Fibroblast of peridontal ligament (primary cell): ENCODE measurements at regions not wholly inside any gene's neighbourhood (a gene's known extent, or its start where the extent isn't known, plus 50 kb on each side); places are given as distances from the start of the nearest gene placed in this dataset.
A peak's percentile ranks its signal among the peaks of the same experiment; 100 is the strongest.

Experiments
- DNase-seq: peaks from one replicate; pipeline ENCODE4 v3.0.0-alpha.2; 2010; ENCODE audit errors: extremely low read depth

DNA sequence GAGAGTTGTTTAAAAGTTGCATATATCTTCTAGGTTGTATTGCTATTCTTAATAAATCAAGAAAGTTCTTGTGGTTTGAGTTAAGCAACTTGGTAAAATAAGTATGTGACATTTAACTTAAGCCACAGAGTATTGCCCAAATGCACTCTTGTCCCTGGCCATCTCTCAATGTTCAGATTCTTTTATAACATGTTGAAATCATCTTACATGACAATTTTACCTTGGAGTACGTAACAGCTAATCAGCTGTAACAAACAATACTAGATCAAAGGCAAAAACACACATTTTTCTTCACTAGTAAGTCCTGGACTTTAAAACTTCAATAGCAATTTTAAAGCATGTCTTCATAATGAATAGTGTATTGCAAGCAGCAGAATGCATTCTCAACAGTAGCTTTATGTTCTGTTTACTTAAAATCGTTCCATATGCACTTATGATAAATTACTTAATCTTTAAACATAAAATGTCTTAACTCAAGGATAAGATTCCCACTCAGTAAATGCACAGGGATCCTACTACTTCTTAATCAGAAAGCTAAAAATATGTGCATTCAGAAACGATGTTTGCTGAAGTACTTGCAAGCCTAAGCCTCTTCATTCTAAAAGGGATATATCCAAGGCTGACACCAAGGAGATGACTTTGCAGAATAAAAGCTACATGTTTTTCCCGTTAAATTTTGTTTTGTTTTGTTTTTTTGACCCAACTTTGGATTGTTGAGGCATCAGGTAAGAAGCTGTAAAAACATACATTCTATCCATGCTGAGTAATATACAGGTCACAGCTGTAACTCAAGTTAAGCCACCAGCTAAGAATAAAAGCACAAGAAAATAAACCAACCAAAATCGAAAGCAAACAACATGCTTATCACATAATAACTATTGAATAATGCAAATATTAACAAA is 86.1 kb upstream of the NFIB start:
- peak; percentile 63 for DNase-seq

DNA sequence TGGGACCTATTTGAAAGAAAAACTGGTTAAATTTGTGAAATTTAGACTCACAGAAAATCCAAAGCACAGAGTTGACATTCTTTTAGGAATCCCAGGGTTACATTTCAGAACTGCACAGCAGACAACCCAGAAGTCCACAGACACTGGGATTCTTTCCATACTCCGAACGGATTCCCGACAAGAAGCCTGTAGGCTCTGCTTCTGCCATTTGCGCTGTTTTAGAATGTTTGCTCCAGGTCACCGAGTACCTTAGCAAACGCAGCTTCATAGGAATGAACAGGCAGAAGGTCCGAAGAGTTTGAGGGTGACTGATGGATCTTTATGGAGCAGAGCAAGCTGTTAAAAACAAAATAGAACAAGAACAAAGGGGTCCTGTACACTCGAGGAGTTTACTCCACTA is 84.5 kb upstream of the NFIB start:
- DNase-seq: no peak

DNA sequence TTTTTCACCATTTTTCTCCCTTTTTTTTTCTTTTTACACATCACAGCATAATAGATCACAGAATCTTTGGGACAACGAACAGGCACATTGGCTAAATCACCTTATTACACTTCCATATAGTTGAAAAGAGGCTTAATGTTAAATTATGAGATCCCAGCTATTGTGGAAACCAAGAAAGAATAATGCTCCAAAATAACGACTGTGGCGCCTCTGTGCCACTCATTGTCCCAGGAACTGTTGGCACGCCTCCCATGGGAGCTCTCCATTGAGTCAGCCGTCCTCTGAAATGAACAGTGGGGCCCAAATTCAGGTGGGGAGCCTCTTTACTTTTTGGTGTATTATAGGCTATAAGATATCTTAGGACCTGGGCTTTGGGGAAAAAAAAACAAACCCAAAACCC is 82.2 kb upstream of the NFIB start:
- DNase-seq: no peak

DNA sequence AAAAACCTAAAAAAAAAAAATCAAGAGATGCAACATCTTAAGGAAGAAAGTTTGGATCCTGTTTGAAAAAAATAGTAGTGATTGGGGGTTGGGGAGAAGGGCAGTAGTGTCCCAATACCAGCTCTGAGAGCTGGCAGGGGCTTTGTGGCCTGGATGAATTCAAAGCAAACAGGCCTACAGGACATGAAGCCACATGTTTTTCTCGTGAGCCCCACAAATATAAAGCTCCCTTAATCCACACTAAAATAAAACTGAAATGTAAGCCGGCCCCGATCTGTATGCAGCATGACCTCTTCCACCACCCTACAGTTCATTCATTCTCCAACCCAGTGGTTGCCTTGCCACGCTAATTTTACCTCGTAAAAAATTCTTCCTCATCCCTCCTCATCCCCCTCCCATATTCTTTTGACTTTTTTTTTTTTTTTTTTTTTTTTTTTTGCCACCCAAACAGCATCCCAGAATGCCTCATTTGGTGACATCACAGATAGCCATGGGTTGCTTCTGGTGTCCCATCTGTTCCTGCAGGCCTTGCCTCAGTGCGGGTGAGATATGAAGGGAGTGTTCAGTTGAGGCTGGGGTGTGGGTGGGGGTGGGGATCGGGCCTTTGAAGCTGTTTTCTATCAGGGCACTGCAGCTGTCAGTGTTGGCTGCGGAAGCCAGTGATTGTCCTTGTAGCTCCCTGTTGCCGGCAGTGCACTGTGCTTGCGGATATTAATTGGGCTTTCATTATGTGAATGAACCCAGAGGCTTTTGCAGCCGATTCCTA is 81.6 kb upstream of the NFIB start:
- no peak for DNase-seq

DNA sequence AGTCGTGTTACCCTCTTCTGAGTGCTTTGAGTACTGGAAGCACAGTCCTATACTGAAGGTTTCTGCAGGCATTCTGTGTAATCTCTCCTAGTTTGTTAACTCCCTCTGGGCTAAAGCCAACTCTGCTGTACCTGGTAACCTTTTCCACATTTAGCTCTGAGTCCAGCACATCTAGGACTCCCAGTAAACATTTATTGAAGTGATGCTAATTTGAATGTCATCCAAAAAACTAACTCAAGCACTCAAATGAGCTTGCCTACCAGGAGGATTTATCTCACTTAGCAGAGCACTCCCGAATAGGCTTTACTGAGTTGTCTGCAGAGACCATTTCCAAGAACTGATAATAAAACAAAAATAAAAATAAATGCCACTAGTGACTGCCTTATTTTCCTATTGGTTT is 79.5 kb upstream of the NFIB start:
- DNase-seq: no peak

DNA sequence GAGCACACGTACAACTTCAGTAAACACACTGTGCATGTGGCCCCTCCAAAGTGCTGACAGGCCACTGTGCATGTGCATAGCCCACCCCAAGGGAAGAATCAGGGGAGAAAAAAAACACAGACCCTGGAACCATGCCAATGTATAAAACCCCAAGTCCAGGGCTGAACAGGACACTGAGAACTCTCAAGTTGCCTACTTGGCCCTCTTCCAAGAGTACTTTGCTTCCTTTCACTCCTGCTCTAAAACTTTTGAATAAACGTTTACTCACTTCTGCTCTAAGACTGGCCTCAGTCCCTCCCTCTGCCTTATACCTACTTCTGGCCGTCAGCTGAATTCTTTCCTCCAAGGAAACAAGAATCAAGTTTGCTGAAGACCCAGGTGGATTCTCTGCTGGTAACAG is 77.7 kb upstream of the NFIB start:
- DNase-seq: no peak

DNA sequence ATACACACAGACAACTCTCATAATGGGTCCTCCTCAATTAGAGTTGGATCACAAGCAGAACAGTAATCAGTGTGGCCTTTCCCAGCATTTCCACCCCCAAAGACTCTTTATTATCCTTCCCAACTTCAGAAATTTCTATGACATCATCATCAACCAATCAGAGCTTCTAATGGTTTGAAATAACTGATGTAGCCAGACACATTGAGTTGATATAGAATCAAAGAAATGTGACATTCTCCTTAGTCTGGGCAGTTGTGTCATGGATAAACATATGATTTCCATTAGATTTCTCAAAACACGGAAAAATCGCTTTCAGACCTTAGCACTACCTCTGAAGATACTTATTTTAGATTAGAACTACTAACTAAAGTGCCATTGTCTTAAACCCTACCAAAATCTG is 75.7 kb upstream of the NFIB start:
- peak; percentile 43 for DNase-seq

DNA sequence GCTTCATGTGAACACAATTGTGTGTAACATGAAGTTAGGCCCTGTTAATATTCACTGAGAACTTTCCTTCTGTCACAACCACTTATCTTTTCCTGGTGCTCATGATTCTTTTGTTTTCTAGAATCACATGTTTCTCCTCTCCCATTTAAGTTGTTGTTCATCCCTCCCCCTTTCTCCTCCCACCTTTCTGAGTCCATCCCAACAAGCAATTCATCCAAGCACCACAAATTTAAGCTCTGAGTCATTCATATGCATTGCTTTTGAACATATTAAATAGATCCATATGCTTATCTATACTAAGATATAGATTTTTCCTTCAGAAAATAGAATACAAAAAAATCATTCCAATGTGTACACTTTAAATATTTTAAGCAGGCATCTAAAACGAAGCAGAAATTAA is 75.2 kb upstream of the NFIB start:
- DNase-seq: peak; percentile 29

DNA sequence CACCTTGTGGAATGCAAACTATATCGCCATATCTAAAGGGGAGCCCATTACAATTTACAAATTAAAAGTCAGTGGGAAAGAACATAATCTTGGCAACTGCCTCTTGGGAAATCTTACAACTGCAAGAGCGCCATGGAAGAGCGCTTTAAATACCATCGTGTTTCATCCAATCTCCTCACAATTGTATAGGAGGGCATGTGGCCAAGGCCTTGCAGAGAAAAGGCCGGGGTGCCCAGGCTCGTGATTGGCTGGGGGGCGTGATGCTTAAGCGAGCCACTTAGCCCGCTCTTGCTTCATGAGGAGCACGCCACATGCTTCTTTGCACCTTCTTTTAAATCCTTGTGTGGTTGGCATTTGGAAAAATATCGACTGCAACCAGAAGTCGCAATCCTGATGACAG is 69.8 kb upstream of the NFIB start:
- no peak for DNase-seq

DNA sequence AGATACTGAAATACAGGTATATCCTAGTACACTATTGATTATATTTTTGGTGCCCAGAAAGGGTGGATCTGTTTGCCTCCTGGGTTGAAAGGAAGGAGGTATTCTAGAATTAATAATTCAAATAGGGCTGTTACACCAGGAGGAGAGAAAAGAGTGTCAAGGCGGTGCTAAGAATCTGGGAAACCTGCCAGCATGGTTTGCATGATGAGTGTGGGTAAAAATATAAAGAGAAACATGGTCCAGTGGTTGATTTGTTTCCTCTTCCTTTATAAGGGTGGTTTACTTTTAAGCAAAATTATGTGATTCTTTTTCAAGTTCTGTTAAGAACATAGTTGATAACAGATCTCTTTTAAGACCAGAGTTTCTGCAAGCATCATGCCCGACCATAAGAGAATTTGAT is 69.4 kb upstream of the NFIB start:
- peak; percentile 74 for DNase-seq

DNA sequence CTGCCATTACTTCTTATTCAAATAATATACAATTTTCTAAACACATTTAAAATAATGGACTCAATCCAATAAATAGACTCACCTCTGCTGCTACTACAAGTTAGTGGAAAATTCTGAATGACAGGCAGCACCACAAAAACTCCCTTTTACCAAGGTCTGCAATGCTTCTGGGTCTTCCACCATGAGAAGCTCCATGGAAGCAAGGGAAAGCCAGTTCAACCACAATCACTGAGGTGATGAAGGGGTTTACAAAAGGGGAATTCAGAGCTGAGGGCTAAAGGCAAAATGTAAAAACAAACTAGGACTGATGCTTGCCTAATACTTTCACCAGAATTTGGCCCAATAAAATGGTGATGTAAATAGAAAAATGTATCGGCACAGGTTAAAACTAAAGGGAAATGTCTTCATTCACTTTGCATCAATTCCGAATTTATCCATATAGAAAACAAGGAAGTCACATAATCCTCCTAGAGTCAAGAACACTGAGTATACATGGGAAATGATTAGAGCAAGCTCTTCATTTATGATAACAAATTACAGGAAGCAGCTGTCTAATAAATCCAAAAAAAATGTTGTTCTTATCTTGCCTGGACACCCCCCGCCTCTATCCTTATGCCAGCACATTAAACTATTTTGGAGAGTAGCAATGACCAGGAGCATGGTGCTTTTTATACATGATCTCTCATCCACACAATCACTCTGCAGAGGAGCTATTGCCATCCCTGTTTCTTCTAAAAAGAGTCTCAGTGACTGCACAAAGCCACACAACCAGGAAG is 66.3 kb upstream of the NFIB start:
- DNase-seq: no peak

DNA sequence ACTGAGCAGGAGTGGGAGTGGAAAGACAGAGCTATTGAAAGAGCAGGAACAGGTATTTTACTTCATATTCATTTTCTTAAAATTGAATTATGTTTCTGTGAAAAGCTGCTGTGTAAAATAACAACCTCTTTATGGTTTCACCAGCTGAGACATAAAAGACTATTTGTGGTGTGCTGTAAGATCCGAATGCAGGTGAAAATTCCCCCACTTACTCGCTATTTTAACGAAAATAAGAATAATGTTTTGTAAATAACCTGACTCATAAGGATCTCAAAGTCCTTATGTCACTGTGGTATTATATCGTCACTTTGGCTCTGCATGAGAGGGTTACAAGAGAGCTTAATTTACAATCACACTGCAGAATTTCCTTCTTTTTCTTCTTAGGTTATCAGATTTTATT is 65.3 kb upstream of the NFIB start:
- no peak for DNase-seq

DNA sequence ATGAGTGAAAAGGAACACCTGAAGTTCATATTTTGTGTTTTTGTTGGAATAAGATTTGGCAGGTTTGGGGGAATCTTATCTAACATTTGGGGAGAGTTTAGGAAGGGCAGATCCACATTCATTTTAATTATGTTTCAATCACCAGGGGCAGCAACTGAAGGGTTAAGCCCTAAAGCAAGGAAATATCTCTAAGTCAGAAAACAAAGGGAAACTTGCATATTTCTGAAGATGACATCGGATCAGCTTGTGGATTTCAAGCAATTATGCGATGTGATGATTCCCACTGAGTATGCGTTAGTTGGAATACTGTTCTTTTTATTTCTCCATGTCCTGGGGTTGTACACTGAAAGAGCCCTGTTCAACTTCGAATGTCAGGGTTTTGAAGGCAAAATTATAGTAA is 59.8 kb upstream of the NFIB start:
- DNase-seq: peak; percentile 82

DNA sequence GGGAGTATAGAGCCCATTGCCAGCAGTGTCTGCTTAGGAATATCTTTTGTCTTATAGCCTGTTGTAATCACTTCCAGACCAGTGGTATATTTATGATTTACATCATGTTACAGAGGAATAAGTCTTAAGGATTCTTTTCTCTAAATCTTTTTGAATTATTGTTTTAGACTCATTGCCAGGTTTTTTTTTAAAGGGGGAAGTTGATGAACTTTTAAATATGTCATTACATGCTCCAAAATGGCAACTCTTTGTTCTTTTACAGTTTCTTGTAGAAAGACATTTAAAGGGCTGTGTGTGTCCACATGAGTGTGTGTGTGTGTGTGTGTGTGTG is 59.4 kb upstream of the NFIB start:
- peak; percentile 84 for DNase-seq

DNA sequence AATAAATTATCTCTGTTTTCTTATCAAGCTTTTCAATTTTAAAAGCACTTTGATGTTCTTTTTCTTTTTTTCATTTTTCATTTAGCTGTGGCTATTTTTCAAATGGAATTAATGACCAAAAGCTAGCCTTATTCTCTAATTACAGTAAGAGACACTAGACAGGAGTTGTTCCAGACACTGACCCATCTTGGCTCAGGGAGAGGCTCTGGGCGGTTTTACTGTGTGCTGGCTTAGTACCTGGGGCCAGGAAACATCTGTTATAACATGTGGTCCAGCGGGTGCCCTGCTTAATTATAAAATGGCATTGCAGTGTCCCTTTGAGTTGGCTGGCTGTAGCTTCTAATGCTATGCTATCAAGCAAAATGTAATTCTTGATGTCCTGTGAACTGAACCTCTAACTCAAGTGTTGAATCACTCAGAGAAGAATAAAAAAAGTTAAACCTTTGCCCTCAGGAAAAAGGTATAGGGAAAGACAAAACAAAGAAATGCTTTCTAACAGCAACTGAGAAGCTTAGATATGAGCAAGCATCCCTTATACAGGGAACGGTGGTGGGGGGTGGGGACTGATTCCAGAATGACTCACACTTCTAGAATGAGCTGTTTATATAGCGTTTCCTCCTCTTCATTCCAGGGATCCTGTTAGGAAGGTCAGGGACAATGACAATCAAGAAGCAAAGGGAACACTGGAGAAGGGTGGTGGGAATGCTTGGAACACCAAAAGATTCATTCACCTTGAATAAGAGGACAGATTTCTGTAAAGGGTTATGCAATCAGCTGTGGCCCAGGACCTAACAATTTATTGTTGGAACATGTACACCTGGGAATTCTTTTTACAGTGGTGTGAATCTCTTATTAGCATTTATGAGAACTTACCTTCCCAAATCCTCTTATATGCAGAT is 58.7 kb upstream of the NFIB start:
- DNase-seq: peak; percentile 76

DNA sequence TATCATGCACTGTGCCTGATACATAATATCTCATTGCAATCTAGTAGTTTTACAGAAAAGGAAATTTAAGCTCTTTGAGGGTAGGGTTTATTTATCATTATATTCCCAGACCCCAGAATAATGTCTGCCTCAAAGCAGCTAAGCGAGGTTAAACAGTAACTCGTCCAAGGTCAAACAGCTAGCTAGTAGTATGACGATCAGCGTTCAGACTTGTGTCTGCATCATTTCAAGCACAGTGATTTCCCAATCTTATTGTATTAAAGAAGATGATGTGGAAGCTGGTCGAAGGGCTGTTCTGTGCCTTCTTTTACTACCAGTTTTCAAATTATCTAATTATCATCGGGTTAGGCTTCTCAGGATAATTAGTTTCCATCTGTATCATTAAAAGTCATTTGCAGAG is 55.1 kb upstream of the NFIB start:
- no peak for DNase-seq

DNA sequence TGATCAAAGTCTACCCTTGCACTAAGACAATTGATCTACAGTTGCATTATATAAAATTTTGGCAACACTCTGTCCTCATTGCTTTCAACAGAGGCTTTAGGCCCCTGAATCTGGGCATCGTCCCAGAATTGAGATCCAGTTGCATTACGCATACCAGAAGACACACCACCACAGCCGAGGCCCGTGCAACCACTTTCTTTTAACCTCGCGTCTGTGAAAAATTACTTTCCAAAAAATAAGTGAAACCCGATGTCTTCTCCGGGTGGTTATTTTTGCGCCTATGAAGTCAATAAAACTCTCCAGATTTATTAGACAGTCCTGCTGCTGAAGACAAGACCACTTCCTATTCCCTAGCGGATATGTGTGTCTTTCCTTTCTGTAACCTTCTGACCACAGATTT is 52.1 kb upstream of the NFIB start:
- DNase-seq: peak; percentile 100

DNA sequence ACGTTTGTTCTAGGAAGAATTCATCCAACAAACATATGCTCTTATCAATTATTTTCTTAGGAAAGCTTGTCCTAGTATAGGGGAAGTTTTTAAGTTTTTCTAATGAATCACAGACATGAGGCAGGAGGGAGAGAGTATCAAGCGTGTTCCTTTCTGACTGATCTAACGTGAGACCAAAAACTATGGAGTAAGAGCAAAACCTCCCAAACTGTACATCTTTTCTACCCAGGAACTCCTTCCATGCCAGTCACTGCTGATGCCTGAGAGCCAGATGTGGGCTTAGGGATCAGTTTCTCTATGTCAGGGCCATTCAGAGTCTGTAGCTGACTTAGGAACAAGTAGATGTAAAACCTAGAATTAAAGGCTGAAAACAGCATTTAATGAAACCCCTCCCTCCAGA is 51.7 kb upstream of the NFIB start:
- peak; percentile 92 for DNase-seq
